Sciatic nerve (tissue), 2 donors: ENCODE measurements at regions not wholly inside any gene's neighbourhood (a gene's known extent, or its start where the extent isn't known, plus 50 kb on each side); places are given as distances from the start of the nearest gene placed in this dataset.
"Not testable (repeated sequence)": the region's sequence is repeated elsewhere in the genome, so short reads cannot be mapped to it uniquely, and the experiment has no call there.

Source experiments
- ATAC-seq: fragments of 200-7000 bp; cut with Tn5 transposase; one replicate; pipeline ENCODE4 v1.9.1; 2020; ENCODE audit warnings: mild to moderate bottlenecking, moderate library complexity
- DNase-seq: peaks from one replicate; pipeline ENCODE4 v3.0.0-alpha.2; 2020; ENCODE audit warnings: low spot score
- intact Hi-C: fragments of 100-400 bp; cut with DNase I; formaldehyde crosslinking; loops from one replicate; pipeline ENCODE4 v1.14.2; 2022
- donor health status: DM: no; HTN: no; CAD: no.
- donor health status: DM: no; HTN: no; CAD: no.

- DNase-seq (no peak), ATAC-seq (no peak)
- intact Hi-C loops, result no loop called here
Measured at GRCh38 chr10:23611308-23612029, 172.6 kb downstream of the OTUD1 start.

- intact Hi-C loops, result no loop called here
- no peak for DNase-seq
- ATAC-seq, result no peak
Measured at GRCh38 chr10:23613900-23614299, 175.0 kb downstream of the OTUD1 start.

DNA sequence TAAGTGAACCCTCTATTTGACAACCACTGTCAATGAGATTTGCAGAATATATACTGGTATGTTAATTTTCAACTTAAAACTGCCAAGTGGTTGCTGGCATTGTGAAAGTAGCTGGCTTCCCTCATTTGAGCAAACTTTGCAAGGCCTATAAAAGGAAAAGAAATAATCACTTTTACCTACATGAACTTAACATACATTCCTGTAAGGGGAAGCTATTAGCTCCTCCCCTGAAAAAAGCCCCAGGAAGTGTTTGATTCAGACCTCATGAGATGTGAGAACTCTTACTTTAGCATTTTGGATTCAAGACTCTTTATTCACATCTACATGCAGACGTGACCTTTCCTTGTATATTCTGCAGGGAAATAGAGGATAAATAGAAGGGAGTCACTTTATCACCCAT lies 175.6 kb downstream of the OTUD1 start:
- no peak for DNase-seq
- intact Hi-C loops, result no loop called here

DNA sequence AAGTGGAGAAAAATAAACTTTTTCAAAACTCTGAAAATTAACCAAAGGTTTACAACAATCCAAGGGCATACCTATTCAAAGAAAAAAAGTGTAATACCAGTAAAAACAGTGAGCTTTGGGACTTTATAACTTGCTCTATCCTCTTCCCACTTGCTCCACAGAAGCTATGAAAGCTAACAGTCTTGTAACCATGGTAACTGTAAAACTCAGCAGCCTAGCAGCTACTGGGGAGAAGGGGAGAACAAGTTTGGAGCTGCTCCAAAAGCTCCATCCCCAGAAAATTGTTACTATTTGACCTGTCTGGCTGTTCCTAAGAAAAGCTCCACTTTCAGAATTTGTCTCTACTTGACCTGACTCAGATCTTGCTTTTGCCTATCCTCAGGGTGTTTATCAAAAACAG lies 191.5 kb downstream of the OTUD1 start:
- intact Hi-C loops, result no loop called here
- DNase-seq, result no peak
- no peak for ATAC-seq

More for the DNA sequence above, 175.6 kb downstream of the OTUD1 start:
- ATAC-seq, result no peak

- ATAC-seq (no peak), DNase-seq (no peak)
- intact Hi-C loops, result no loop called here
Measured at GRCh38 chr10:23630885-23631284, 192.0 kb downstream of the OTUD1 start.

DNA sequence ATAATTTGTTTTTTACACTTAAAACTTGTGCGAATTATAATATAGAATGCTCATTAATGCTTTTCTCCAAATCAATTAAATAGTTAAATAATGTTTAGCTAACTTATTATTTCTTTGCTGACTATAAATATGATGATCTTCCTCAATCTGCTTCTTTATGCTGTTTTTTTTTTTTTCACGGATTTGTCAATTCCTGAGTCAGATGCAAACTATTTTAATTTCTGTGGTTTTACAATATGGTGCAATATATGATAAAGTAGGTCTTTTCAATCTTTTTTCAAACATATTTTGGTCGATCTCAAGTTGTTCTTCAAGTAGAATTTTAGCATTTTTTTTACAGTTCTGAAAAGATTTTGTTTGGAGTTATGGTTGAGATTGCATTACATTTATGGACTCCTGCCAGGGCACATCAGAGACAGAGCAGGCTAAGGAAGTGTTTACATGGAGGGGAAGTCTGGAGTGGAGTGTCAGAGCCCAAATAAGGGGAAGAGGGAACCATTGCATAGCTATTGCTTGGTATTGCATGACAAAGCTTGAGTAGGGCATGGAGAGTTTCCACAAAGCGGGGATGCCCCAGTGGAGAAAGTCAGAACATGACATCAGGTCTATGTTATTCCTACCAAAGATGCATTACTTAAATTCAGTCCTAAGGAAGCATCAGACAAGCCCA lies 204.4 kb downstream of the OTUD1 start:
- intact Hi-C loops, result no loop called here
- DNase-seq, result no peak
- ATAC-seq, result peak; percentile 77

GRCh38 chr10:23648618-23649017 lies 209.7 kb downstream of the OTUD1 start:
- DNase-seq (no peak), ATAC-seq (no peak)
- intact Hi-C loops, result no loop called here

GRCh38 chr10:23656735-23657134 lies 217.9 kb downstream of the OTUD1 start:
- ATAC-seq, result no peak
- intact Hi-C loops, result no loop called here
- no peak for DNase-seq

GRCh38 chr10:23657677-23658076 lies 218.8 kb downstream of the OTUD1 start:
- ATAC-seq, result no peak
- no peak for DNase-seq
- intact Hi-C loops, result no loop called here

DNA sequence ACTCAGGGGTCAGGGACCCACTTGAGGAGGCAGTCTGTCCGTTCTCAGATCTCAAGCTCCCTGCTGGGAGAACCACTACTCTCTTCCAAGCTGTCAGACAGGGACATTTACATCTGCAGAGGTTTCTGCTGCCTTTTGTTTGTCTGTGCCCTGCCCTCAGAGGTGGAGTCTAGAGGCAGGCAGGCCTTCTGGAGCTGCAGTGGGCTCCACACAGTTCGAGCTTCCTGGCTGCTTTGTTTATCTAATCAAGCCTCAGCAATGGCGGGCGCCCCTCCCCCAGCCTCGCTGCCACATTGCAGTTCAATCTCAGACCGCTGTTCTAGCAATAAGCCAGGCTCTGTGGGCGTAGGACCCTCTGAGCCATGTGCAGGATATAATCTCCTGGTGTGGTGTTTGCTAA lies 233.0 kb downstream of the OTUD1 start:
- intact Hi-C loops, DNase-seq, ATAC-seq: not testable (repeated sequence)

GRCh38 chr10:23675585-23675984 lies 236.7 kb downstream of the OTUD1 start:
- intact Hi-C loops, result no loop called here
- no peak for DNase-seq
- ATAC-seq, result no peak

DNA sequence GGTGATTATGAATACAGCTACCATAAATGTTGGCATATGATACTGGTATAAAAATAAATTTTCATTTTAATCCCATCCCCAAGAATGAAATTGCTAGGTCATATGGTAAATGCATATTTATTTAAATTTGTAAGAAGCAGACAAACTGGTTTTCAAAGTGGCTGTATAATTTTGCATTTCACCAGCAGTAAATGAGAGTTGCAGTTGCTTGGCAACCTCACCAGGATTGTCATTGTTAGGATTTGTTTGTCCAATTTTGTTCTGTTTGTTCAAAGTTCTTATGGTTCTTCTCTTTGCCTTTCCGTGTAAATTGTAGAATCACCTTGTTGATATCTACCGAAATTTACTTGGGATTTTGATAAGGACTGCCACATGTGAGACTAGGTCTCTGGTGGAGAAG lies 237.4 kb downstream of the OTUD1 start:
- ATAC-seq, result no peak
- intact Hi-C loops, result no loop called here

GRCh38 chr10:23686722-23687121 lies 247.8 kb downstream of the OTUD1 start:
- intact Hi-C loops, result no loop called here
- ATAC-seq (no peak), DNase-seq (no peak)

More for the DNA sequence above, 237.4 kb downstream of the OTUD1 start:
- DNase-seq, result no peak

DNA sequence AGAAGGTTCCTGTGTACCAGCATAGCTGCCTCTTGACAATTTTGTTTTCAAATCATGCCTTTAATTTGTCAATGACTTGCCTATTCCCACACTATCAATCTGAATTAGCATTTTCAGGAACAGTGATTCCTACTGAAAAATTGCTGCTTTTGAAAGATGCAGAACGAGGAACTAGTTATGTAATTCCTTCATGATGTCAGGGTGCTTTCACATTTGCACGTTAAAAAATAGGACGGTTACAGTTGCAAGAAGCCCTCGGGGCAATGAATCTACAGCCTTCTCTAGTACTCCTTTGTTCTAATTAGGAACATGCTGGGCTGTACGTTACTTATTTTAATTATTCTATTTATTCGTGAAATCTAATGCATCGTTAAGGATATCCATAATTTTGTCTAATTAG lies 253.9 kb downstream of the OTUD1 start:
- ATAC-seq (no peak), DNase-seq (no peak)
- intact Hi-C loops, result no loop called here

GRCh38 chr10:23693501-23693901 lies 254.6 kb downstream of the OTUD1 start:
- intact Hi-C loops, result no loop called here
- DNase-seq (no peak), ATAC-seq (no peak)

- intact Hi-C loops, result no loop called here
- no peak for DNase-seq
- no peak for ATAC-seq
Measured at GRCh38 chr10:23693925-23694324, 255.1 kb downstream of the OTUD1 start.

- intact Hi-C loops, result no loop called here
- DNase-seq (no peak), ATAC-seq (no peak)
Measured at GRCh38 chr10:23694446-23694920, 255.6 kb downstream of the OTUD1 start.

DNA sequence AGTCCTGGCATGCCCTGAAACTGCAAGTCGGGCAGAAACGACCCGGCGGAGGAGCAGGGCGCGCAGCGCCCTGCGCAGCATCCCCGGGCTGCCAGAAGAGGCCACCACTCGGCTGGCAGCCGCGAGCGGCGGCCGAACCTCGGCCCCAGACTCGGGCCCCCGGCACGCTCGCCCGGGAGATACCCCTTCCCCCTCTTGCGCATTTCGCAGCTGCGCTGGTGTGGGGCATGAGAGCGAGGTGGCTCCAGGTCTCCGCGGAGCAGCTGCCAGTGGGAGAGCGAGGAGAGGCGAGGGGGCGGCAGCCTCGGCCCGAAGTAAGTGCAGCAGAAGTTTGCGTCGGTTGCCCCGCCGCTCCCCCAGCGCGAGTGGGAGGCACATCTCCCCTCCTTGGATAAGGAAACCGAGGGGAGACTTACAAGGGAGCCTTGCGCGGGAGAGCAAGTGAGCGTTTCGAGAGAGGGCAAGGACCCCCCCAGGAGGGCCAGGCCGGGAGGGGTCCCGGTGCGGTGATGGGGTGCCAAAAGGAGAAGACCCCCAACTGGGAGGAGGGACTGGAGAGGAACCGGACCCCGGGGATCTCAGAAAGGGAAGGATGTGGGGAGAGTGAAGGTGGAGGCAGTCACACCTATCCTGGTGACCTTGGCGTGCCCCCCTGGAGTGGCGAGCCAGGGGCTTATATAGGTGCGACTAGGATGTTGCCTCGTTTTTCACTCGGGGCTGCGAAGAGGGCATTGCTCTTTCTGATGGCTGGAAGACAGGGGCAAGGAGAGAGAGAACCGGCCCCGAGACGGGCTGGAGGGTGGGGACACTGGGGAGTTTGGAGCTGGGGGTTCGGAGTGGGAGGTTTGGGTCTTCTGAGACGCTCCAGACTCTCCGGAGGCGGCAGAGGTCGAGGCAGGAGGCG lies 256.3 kb downstream of the OTUD1 start:
- no peak for ATAC-seq
- intact Hi-C loops, result no loop called here

DNA sequence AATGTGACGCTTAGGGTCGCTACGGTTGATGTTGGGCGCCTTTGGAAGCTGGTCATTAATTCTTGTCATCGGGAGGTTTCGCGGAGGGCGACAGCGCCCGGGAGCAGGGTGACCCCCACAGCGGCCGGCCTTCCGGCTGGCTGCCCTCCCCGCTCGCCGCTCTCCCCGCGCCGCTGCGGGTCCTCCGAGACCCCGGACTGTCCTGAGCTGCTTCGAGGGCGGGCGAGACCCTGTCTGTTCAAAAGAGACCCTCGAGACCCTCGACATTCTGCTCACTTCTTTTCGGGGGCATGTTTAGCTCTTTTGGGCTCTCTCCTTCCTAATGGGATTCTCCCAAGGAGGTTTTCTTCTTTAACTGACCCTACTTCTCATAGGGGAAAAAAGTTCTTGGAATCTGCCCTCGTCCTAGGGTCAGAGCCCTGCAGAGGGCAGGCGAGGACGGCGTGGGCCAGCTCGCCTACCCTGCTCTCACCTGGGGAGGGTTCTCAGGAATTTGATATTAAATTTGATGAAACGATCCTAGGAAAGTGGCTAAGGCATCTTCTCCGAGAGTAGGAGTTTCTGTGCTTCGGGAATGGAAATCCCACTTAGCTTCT lies 257.0 kb downstream of the OTUD1 start:
- no peak for DNase-seq
- ATAC-seq, result no peak

More for the DNA sequence above, 256.3 kb downstream of the OTUD1 start:
- no peak for DNase-seq

More for the DNA sequence above, 257.0 kb downstream of the OTUD1 start:
- intact Hi-C loops, result no loop called here
